ENCODE measurements at regions not wholly inside any gene's neighbourhood (a gene's known extent, or its start where the extent isn't known, plus 50 kb on each side); places are given as distances from the start of the nearest gene placed in this dataset.
A peak's percentile ranks its signal among the peaks of the same experiment; 100 is the strongest.

- POLR2A ChIA-PET = no interaction called here
- ATAC-seq (peak; percentile 96), DNase-seq (ENCODE audit: low spot score) (no peak)
- peak overlapping the region; percentile 18; the same call in 1 of the 2 replicates for H3K4me3 Mint-ChIP-seq
- peaks cover 55% of the 10 kb centered on the region for H3K4me1 Mint-ChIP-seq
- peaks cover 20% of the 10 kb centered on the region for H3K36me3 Mint-ChIP-seq
- no peak for TF ChIP-seq ELF4 (CRISPR knock-in tag; IDR thresholded peaks at IDR 0.05; ENCODE audit: low read depth)
- TF ChIP-seq TEAD1 (CRISPR knock-in tag; IDR thresholded peaks at IDR 0.05) = peak; percentile 58; the same call in 1 of the 2 replicates
- no peaks in the 10 kb centered on the region for H3K27me3 Mint-ChIP-seq (ENCODE audit: low read depth)
- CTCF ChIA-PET = no interaction called here
- H3K27ac Mint-ChIP-seq = peak overlapping the region; percentile 85
- H3K9me3 Mint-ChIP-seq = peaks cover 20% of the 10 kb centered on the region
Measured at GRCh38 chr3:178238179-178238578, 298.1 kb upstream of the KCNMB2 start.

DNA sequence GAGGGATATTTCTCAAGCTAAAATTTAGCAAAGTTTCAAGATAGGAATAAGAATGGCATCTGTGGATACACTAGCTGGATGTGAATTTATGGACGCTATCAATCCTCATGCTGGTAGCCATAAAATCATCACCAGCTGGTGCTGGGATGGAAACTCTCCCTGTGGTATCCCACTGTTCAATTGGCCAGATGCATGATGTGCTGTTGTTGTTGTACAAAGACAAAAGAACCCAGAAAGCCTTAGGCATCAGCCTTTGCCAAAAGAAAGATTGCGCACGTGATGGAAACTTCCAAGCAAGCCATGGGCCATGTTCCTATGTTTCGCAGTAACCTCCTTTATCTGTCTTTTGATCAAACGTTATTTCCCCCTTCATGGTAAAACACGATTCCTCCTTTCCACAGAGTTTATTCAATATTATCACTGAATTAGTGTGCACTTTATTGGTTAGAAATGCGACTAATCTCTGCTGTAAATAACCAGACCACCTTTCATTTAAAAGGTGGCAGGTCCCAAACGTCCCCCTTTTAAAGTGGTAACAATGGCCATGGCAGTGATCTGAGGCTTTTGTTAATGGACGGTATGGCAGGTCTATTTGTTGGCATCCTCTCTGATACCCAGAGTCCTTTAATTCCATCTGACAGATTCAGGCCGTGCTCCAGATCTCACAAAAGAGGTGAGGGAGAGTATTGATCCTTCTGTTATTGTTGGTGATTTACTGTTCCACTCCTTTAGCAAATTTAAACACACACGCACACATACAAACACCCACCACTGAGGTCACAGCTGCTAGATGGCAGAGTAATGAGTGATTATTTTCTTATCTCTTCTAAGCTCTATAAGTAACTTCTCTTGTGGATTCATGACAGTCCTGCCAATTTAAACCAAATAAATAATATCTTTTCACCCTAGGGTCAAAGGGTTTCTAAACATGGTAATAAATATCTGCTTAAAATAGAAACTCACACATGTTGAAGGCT is 291.2 kb upstream of the KCNMB2 start:
- Mint-ChIP-seq H3K36me3 (peaks cover 17% of the 10 kb centered on the region), H3K27ac (no peak overlapping the region), H3K27me3 (ENCODE audit: low read depth) (no peaks in the 10 kb centered on the region), H3K4me3 (no peak overlapping the region), H3K4me1 (0 out of 2 replicates have a peak, but pooled peaks cover under 1% of the 10 kb centered on the region), H3K9me3 (peaks cover 26% of the 10 kb centered on the region)
- ATAC-seq (no peak), DNase-seq (ENCODE audit: low spot score) (no peak)
- ChIA-PET POLR2A (no interaction called here), CTCF (no interaction called here)
- TF ChIP-seq GTF2I (CRISPR knock-in tag; conservative IDR thresholded peaks at IDR 0.05) (no peak), SP1 (CRISPR knock-in tag; conservative IDR thresholded peaks at IDR 0.05) (no peak), ELF4 (CRISPR knock-in tag; IDR thresholded peaks at IDR 0.05; ENCODE audit: low read depth) (no peak), FOXJ3 (CRISPR knock-in tag; IDR thresholded peaks at IDR 0.05; ENCODE audit: borderline replicate concordance) (no peak), TP53 (CRISPR knock-in tag; IDR thresholded peaks at IDR 0.05) (no peak), ZNF232 (CRISPR knock-in tag; IDR thresholded peaks at IDR 0.05) (no peak), CREB1 (CRISPR knock-in tag; IDR thresholded peaks at IDR 0.05) (no peak)
- TF ChIP-seq, protein P1, sequence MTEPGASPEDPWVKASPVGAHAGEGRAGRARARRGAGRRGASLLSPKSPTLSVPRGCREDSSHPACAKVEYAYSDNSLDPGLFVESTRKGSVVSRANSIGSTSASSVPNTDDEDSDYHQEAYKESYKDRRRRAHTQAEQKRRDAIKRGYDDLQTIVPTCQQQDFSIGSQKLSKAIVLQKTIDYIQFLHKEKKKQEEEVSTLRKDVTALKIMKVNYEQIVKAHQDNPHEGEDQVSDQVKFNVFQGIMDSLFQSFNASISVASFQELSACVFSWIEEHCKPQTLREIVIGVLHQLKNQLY (CRISPR knock-in tag; IDR thresholded peaks at IDR 0.05) = no peak
- TF ChIP-seq, protein P2, sequence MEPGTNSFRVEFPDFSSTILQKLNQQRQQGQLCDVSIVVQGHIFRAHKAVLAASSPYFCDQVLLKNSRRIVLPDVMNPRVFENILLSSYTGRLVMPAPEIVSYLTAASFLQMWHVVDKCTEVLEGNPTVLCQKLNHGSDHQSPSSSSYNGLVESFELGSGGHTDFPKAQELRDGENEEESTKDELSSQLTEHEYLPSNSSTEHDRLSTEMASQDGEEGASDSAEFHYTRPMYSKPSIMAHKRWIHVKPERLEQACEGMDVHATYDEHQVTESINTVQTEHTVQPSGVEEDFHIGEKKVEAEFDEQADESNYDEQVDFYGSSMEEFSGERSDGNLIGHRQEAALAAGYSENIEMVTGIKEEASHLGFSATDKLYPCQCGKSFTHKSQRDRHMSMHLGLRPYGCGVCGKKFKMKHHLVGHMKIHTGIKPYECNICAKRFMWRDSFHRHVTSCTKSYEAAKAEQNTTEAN (CRISPR knock-in tag; IDR thresholded peaks at IDR 0.05) = no peak
- TF ChIP-seq, protein P3, sequence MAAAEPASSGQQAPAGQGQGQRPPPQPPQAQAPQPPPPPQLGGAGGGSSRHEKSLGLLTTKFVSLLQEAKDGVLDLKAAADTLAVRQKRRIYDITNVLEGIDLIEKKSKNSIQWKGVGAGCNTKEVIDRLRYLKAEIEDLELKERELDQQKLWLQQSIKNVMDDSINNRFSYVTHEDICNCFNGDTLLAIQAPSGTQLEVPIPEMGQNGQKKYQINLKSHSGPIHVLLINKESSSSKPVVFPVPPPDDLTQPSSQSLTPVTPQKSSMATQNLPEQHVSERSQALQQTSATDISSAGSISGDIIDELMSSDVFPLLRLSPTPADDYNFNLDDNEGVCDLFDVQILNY (CRISPR knock-in tag; IDR thresholded peaks at IDR 0.05) = no peak
- TF ChIP-seq, protein P4, sequence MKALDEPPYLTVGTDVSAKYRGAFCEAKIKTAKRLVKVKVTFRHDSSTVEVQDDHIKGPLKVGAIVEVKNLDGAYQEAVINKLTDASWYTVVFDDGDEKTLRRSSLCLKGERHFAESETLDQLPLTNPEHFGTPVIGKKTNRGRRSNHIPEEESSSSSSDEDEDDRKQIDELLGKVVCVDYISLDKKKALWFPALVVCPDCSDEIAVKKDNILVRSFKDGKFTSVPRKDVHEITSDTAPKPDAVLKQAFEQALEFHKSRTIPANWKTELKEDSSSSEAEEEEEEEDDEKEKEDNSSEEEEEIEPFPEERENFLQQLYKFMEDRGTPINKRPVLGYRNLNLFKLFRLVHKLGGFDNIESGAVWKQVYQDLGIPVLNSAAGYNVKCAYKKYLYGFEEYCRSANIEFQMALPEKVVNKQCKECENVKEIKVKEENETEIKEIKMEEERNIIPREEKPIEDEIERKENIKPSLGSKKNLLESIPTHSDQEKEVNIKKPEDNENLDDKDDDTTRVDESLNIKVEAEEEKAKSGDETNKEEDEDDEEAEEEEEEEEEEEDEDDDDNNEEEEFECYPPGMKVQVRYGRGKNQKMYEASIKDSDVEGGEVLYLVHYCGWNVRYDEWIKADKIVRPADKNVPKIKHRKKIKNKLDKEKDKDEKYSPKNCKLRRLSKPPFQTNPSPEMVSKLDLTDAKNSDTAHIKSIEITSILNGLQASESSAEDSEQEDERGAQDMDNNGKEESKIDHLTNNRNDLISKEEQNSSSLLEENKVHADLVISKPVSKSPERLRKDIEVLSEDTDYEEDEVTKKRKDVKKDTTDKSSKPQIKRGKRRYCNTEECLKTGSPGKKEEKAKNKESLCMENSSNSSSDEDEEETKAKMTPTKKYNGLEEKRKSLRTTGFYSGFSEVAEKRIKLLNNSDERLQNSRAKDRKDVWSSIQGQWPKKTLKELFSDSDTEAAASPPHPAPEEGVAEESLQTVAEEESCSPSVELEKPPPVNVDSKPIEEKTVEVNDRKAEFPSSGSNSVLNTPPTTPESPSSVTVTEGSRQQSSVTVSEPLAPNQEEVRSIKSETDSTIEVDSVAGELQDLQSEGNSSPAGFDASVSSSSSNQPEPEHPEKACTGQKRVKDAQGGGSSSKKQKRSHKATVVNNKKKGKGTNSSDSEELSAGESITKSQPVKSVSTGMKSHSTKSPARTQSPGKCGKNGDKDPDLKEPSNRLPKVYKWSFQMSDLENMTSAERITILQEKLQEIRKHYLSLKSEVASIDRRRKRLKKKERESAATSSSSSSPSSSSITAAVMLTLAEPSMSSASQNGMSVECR (CRISPR knock-in tag; IDR thresholded peaks at IDR 0.05; ENCODE audit: borderline replicate concordance) = no peak

- ChIA-PET POLR2A (no interaction called here), CTCF (no interaction called here)
- Mint-ChIP-seq H3K36me3 (peaks cover 7% of the 10 kb centered on the region), H3K4me3 (no peak overlapping the region), H3K4me1 (no peaks in the 10 kb centered on the region), H3K9me3 (peaks cover 16% of the 10 kb centered on the region), H3K27ac (no peak overlapping the region), H3K27me3 (ENCODE audit: low read depth) (no peaks in the 10 kb centered on the region)
- ATAC-seq = no peak
- DNase-seq (ENCODE audit: low spot score) = no peak
- TF ChIP-seq PRDM15 (CRISPR knock-in tag; IDR thresholded peaks at IDR 0.05) (no peak), GABPB1 (CRISPR knock-in tag; IDR thresholded peaks at IDR 0.05) (no peak), E2F1 (CRISPR knock-in tag; IDR thresholded peaks at IDR 0.05) (no peak), ZNF121 (CRISPR knock-in tag; IDR thresholded peaks at IDR 0.05) (no peak), NFYB (CRISPR knock-in tag; conservative IDR thresholded peaks at IDR 0.05; ENCODE audit: low read depth) (no peak), FOXJ3 (CRISPR knock-in tag; IDR thresholded peaks at IDR 0.05; ENCODE audit: borderline replicate concordance) (no peak), ZMAT4 (CRISPR knock-in tag; IDR thresholded peaks at IDR 0.05) (no peak)
Measured at GRCh38 chr3:178246004-178246403, 290.2 kb upstream of the KCNMB2 start.
